ENCODE measurements at regions not wholly inside any gene's neighbourhood (a gene's known extent, or its start where the extent isn't known, plus 50 kb on each side); places are given as distances from the start of the nearest gene placed in this dataset.

- intact Hi-C loops (cut with micrococcal nuclease) = no loop called here
- no peaks in the 10 kb centered on the region for H3K36me3 Mint-ChIP-seq (ENCODE audit: low read depth)
These were observed 148.9 kb upstream of the IRX2 start for GRCh38 chr5:2900360-2900759.

GRCh38 chr5:2899311-2899710, 147.8 kb upstream of the IRX2 start:
- intact Hi-C loops (cut with micrococcal nuclease) = no loop called here
- ATAC-seq (ENCODE audit: low read depth) (no peak), DNase-seq (no peak)
- Mint-ChIP-seq H3K9me3 (peaks cover 4% of the 10 kb centered on the region), H3K27me3 (no peaks in the 10 kb centered on the region), H3K27ac (no peak overlapping the region), H3K36me3 (ENCODE audit: low read depth) (no peaks in the 10 kb centered on the region), H3K4me3 (no peak overlapping the region), H3K4me1 (no peaks in the 10 kb centered on the region)
- TF ChIP-seq CTCF (IDR thresholded peaks at IDR 0.05) = no peak
- ChIA-PET CTCF (no interaction called here), POLR2A (no interaction called here)

More at GRCh38 chr5:2900360-2900759, 148.9 kb upstream of the IRX2 start:
- ATAC-seq (ENCODE audit: low read depth) (no peak), DNase-seq (no peak)
- Mint-ChIP-seq H3K4me1 (no peaks in the 10 kb centered on the region), H3K27ac (no peak overlapping the region), H3K27me3 (no peaks in the 10 kb centered on the region), H3K4me3 (no peak overlapping the region), H3K9me3 (peaks cover 4% of the 10 kb centered on the region)
- ChIA-PET POLR2A (no interaction called here), CTCF (no interaction called here)
- no peak for TF ChIP-seq CTCF (IDR thresholded peaks at IDR 0.05)

GRCh38 chr5:2898661-2899060, 147.2 kb upstream of the IRX2 start:
- TF ChIP-seq CTCF (IDR thresholded peaks at IDR 0.05) = no peak
- POLR2A ChIA-PET = no interaction called here
- H3K4me1 Mint-ChIP-seq = no peaks in the 10 kb centered on the region
- CTCF ChIA-PET = no interaction called here
- no peak for DNase-seq
- intact Hi-C loops (cut with micrococcal nuclease) = no loop called here
- H3K27ac Mint-ChIP-seq = no peak overlapping the region
- no peak overlapping the region for H3K4me3 Mint-ChIP-seq
- H3K27me3 Mint-ChIP-seq = no peaks in the 10 kb centered on the region
- H3K9me3 Mint-ChIP-seq = peaks cover 4% of the 10 kb centered on the region
- ATAC-seq (ENCODE audit: low read depth) = no peak
- H3K36me3 Mint-ChIP-seq (ENCODE audit: low read depth) = no peaks in the 10 kb centered on the region

GRCh38 chr5:2897276-2897961, 145.9 kb upstream of the IRX2 start:
- Mint-ChIP-seq H3K9me3 (peaks cover 4% of the 10 kb centered on the region), H3K27me3 (no peaks in the 10 kb centered on the region), H3K4me3 (no peak overlapping the region), H3K27ac (no peak overlapping the region), H3K36me3 (ENCODE audit: low read depth) (no peaks in the 10 kb centered on the region), H3K4me1 (no peaks in the 10 kb centered on the region)
- DNase-seq = no peak
- intact Hi-C loops (cut with micrococcal nuclease) = no loop called here
- ChIA-PET POLR2A (no interaction called here), CTCF (no interaction called here)
- no peak for ATAC-seq (ENCODE audit: low read depth)
- TF ChIP-seq CTCF (IDR thresholded peaks at IDR 0.05) = no peak

- TF ChIP-seq CTCF (IDR thresholded peaks at IDR 0.05) = no peak
- Mint-ChIP-seq H3K27ac (no peak overlapping the region), H3K27me3 (no peaks in the 10 kb centered on the region), H3K36me3 (ENCODE audit: low read depth) (no peaks in the 10 kb centered on the region), H3K4me1 (no peaks in the 10 kb centered on the region), H3K4me3 (no peak overlapping the region), H3K9me3 (peaks cover 4% of the 10 kb centered on the region)
- intact Hi-C loops (cut with micrococcal nuclease) = no loop called here
- ChIA-PET POLR2A (no interaction called here), CTCF (no interaction called here)
- DNase-seq (no peak), ATAC-seq (ENCODE audit: low read depth) (no peak)
These were observed 145.1 kb upstream of the IRX2 start for GRCh38 chr5:2896371-2897275.

Data from activated B cell treated with CpG ODN at 0.5 μM for 24 hours (primary cell).